Activated naive CD4-positive, alpha-beta T cell treated with anti-CD3 and anti-CD28 coated beads, Interleukin-2, amount 50 U/mL, for 72 hours (primary cell): ENCODE measurements at regions not wholly inside any gene's neighbourhood (a gene's known extent, or its start where the extent isn't known, plus 50 kb on each side); places are given as distances from the start of the nearest gene placed in this dataset.

Experiments
- ATAC-seq, 2 donors: fragments of 150-1000 bp; cut with Tn5 transposase; 2 replicates each; pipeline ENCODE4 v1.10.0; 2021; ENCODE audit warnings: mild to moderate bottlenecking in 2 of 2, moderate library complexity in 2 of 2
- DNase-seq, 2 donors: peaks; one replicate each; pipeline ENCODE4 v3.0.0; 2021 to 2022; ENCODE audit warnings: low spot score in 2 of 2
- H3K27ac Mint-ChIP-seq, 2 donors: one replicate each; pipeline ENCODE4 v1.8.0; 2022; ENCODE audit warnings: mild to moderate bottlenecking in 2 of 2, mixed read lengths in 2 of 2
- H3K36me3 Mint-ChIP-seq, 2 donors: one replicate each; pipeline ENCODE4 v1.8.0; 2022; ENCODE audit warnings: mixed read lengths in 2 of 2
- H3K9me3 Mint-ChIP-seq, 2 donors: one replicate each; pipeline ENCODE4 v1.8.0; 2022; ENCODE audit warnings: mixed read lengths in 2 of 2

GRCh38 chr2:138950486-138950885, 170.3 kb upstream of the NXPH2 start:
- Mint-ChIP-seq H3K36me3 (peaks cover 0 to 5% of the 10 kb centered on the region in 2 donors), H3K27ac (no peak overlapping the region), H3K9me3 (peaks cover 15 to 24% of the 10 kb centered on the region in 2 donors)
- ATAC-seq (no peak), DNase-seq (no peak)

DNA sequence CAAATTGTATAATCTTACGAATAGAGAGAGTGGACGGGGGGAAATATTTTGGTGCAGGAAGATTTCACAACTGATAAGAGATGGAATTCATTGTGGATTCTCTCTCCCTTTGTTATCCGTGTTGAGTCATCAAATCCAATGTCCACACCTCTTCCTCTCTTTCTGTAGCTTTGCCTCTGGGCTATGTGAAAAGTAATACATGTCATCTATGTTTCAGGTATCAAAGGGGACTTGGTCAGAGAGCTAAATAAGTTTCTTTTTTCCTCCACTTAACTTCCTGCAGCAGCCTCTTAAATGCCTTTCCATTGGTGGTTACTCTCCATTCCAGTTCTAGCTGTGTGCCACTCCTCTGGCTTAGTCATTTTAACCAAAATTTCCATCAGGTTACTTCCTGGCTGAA, 169.3 kb upstream of the NXPH2 start:
- ATAC-seq (no peak), DNase-seq (no peak)
- Mint-ChIP-seq H3K9me3 (peaks cover 13 to 19% of the 10 kb centered on the region in 2 donors), H3K27ac (no peak overlapping the region), H3K36me3 (no peaks in the 10 kb centered on the region)

- DNase-seq (no peak), ATAC-seq (no peak)
- Mint-ChIP-seq H3K9me3 (peaks cover 14 to 15% of the 10 kb centered on the region in 2 donors), H3K36me3 (no peaks in the 10 kb centered on the region), H3K27ac (no peak overlapping the region)
These were observed 167.9 kb upstream of the NXPH2 start for GRCh38 chr2:138948070-138948539.

DNA sequence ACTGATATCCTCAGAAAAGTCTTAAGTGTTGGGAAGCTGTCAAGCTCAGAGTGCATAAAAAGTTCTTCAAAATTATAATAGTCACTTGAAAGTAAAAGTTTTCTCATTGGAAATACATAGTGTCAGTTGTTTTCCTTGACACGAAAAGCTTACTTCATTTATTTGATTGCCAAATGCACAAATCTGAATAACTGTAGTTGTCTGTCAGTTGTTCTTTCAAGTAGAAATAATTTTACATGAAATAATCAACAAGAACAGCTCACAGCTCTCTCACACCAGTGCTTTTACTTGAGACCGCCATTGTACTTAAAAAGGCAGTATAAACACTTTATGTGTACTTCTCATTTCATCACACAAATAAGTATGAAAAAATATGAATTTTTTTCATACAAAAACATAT, 163.3 kb upstream of the NXPH2 start:
- peaks cover 20 to 27% of the 10 kb centered on the region in 2 donors for H3K9me3 Mint-ChIP-seq
- H3K27ac Mint-ChIP-seq: no peak overlapping the region

GRCh38 chr2:138942466-138942865, 162.3 kb upstream of the NXPH2 start:
- no peak for DNase-seq
- no peak for ATAC-seq
- H3K36me3 Mint-ChIP-seq: peaks cover 0 to 7% of the 10 kb centered on the region in 2 donors
- H3K9me3 Mint-ChIP-seq: peaks cover 20 to 32% of the 10 kb centered on the region in 2 donors
- no peak overlapping the region for H3K27ac Mint-ChIP-seq

More for the DNA sequence above, 163.3 kb upstream of the NXPH2 start:
- ATAC-seq: no peak
- DNase-seq: no peak
- peaks cover 0 to 7% of the 10 kb centered on the region in 2 donors for H3K36me3 Mint-ChIP-seq

- DNase-seq (no peak), ATAC-seq (no peak)
- H3K36me3 Mint-ChIP-seq: no peaks in the 10 kb centered on the region
- H3K9me3 Mint-ChIP-seq: peaks cover 8 to 13% of the 10 kb centered on the region in 2 donors
- no peak overlapping the region for H3K27ac Mint-ChIP-seq
These were observed 151.4 kb upstream of the NXPH2 start for GRCh38 chr2:138931284-138932256.

GRCh38 chr2:138930571-138930970, 150.4 kb upstream of the NXPH2 start:
- no peak for DNase-seq
- no peak for ATAC-seq
- Mint-ChIP-seq H3K27ac (no peak overlapping the region), H3K9me3 (peaks cover 8 to 13% of the 10 kb centered on the region in 2 donors), H3K36me3 (no peaks in the 10 kb centered on the region)

DNA sequence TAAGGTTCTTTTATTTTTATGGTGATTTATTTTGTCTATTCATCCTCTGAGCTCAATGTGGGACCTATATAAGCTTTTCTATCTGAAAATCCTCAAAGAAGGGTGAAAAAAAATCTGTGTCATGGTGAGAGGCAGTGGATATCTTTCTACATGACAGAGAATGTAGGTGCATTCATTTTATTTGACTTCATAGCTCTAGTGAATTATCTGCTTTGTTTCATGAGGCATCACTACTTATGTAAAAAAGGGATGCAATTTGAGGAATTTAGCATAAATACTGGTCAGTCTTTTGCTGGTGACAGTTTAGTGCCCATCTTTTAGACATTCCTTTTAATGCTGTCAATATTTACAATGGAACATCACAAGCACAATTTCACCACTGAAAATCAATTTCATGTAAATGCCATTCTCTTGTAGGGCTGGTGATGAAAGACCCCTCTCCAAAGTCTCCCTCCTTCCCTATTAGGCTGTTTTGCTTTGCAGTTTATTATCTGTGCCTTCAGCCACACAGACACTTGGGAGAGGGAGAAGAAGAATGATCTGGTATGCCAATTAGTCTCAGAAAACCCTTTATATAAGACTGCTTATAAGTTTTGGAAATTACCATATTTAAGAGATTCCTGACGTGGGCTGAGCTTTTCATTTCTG, 148.3 kb upstream of the NXPH2 start:
- Mint-ChIP-seq H3K9me3 (peaks cover 8 to 13% of the 10 kb centered on the region in 2 donors), H3K36me3 (no peaks in the 10 kb centered on the region), H3K27ac (no peak overlapping the region)
- DNase-seq (no peak), ATAC-seq (no peak)

DNA sequence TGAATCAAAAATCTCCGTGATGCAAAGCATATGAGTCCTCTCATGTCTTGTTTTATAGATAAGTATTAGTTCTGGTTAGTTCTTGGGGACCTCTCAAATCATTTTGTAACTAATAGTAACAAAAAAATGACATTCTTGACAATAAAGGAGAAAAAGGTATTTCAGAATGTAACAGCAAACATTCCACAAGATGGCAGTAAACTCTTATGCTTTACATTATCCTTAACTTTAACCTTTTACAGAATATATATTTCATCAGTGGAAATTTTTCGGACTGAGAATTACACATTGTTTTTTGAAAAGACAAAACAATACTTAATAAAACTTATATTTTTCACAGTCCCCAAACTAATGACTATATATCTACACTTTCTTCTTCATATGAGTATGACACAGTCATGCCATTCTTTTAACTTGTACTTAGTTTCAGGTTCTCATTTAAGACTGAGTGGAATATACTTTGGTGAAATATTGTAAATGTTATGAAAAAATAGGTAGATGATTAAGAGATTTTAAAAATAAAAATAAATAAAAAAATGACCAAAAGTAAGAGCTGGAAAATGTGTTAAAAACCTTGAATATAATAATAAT, 142.9 kb upstream of the NXPH2 start:
- peaks cover 0 to 3% of the 10 kb centered on the region in 2 donors for H3K9me3 Mint-ChIP-seq
- no peak for DNase-seq

DNA sequence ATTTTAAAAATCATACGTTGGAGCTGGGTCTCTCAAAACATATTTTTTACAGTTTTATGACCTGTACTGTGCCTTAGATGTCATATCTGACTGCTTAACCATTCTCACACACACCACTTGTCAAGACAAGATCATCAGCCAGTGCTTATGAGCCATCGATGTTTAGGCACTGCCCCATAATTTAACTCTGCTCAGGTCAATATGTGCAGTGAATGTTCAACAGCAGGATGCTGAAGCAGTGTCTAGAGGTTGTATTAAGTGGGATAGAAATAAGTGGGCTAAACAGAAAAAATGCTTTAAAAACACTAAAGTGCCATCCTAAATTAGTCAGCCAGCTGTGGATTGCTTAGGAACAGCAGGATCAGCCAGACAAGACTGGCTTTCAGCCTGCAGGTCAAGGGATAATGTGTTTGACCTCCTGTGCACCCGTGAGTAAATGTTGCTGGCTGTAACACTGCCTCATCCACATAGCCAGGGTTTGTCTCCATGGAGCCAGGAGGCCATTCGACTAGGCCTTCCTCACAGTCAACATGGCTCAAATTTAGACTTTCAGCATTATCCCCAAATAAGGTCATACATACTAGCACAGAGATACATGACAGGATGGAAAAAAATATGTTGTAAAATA, 139.0 kb upstream of the NXPH2 start:
- Mint-ChIP-seq H3K9me3 (peaks cover 0 to 15% of the 10 kb centered on the region in 2 donors), H3K27ac (no peak overlapping the region), H3K36me3 (no peaks in the 10 kb centered on the region)
- DNase-seq (no peak), ATAC-seq (no peak)

More for the DNA sequence above, 142.9 kb upstream of the NXPH2 start:
- H3K27ac Mint-ChIP-seq: no peak overlapping the region
- ATAC-seq: no peak
- H3K36me3 Mint-ChIP-seq: no peaks in the 10 kb centered on the region

DNA sequence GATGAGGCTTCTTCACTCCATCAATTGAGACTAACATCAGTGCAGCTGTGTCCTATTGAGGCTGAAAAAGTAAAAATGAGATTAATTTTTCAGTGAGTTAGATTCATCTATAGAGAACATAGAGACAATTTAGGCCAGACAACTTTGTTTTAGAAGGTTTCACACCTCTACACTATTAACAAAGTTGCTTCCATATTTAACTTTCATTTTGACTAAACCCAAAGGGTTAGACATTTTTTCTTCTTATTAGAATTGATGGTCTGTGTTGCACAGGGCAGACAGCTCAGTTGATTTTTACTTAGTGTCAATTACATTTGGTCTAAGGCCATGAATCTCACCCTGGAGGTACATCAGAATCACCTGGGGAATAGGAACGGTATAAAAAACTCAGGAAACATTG, 130.2 kb upstream of the NXPH2 start:
- no peak for ATAC-seq
- no peak overlapping the region for H3K27ac Mint-ChIP-seq
- no peaks in the 10 kb centered on the region for H3K36me3 Mint-ChIP-seq
- DNase-seq: no peak
- peaks cover 9 to 10% of the 10 kb centered on the region in 2 donors for H3K9me3 Mint-ChIP-seq

DNA sequence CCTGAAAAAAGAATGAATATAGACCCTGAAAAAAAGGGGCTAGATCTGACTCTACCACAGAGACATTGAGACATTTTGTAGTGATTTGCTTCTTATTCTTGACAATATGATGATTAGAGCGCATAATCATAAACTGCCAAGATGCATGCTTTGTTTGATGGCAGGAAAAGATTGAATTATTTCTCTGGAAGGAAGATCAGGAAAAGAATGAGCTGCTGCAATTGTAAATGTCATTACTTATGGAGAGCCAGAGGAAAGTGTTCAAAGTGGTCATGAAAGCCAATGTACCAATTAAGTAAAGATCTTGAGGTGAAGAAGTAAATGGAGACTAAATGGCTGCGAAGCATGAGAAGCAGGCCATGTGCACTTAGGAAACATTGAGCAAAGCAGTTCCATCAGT, 126.4 kb upstream of the NXPH2 start:
- Mint-ChIP-seq H3K27ac (no peak overlapping the region), H3K36me3 (no peaks in the 10 kb centered on the region), H3K9me3 (peaks cover 2 to 4% of the 10 kb centered on the region in 2 donors)
- ATAC-seq: no peak
- no peak for DNase-seq

- ATAC-seq (no peak), DNase-seq (no peak)
- Mint-ChIP-seq H3K9me3 (peaks cover 0 to 7% of the 10 kb centered on the region in 2 donors), H3K36me3 (no peaks in the 10 kb centered on the region), H3K27ac (no peak overlapping the region)
These were observed 122.2 kb upstream of the NXPH2 start for GRCh38 chr2:138902239-138902871.

GRCh38 chr2:138901530-138901929, 121.3 kb upstream of the NXPH2 start:
- no peak for DNase-seq
- H3K36me3 Mint-ChIP-seq: no peaks in the 10 kb centered on the region
- H3K9me3 Mint-ChIP-seq: peaks cover 0 to 5% of the 10 kb centered on the region in 2 donors
- no peak overlapping the region for H3K27ac Mint-ChIP-seq
- ATAC-seq: no peak

GRCh38 chr2:138898855-138899254, 118.7 kb upstream of the NXPH2 start:
- ATAC-seq: no peak
- Mint-ChIP-seq H3K27ac (no peak overlapping the region), H3K9me3 (peaks cover 4 to 9% of the 10 kb centered on the region in 2 donors), H3K36me3 (no peaks in the 10 kb centered on the region)
- DNase-seq: no peak

DNA sequence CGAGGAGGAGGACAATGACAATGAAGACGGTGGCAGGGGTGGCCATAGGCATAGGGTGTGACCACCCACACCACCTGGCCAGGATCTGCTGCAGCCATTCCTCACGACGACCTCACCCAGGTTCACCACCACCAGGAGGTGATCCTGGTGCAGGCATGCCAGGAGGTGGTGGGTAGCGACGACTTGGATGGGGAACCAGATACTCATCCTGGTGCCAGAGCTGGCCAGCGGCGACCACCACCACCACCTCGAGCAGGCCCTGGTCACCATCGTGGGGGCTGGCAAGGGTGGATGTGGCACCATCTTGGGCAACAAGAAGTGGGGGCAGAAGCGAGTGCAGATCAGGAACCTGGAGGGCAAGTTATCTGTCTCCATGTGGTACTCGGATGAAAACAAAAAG, 117.1 kb upstream of the NXPH2 start:
- no peak for DNase-seq
- Mint-ChIP-seq H3K27ac (no peak overlapping the region), H3K36me3 (no peaks in the 10 kb centered on the region), H3K9me3 (peaks cover 8 to 9% of the 10 kb centered on the region in 2 donors)
- ATAC-seq: no peak
